ENCODE measurements at regions not wholly inside any gene's neighbourhood (a gene's known extent, or its start where the extent isn't known, plus 50 kb on each side); places are given as distances from the start of the nearest gene placed in this dataset.
"Not testable (repeated sequence)": the region's sequence is repeated elsewhere in the genome, so short reads cannot be mapped to it uniquely, and the experiment has no call there.

DNA sequence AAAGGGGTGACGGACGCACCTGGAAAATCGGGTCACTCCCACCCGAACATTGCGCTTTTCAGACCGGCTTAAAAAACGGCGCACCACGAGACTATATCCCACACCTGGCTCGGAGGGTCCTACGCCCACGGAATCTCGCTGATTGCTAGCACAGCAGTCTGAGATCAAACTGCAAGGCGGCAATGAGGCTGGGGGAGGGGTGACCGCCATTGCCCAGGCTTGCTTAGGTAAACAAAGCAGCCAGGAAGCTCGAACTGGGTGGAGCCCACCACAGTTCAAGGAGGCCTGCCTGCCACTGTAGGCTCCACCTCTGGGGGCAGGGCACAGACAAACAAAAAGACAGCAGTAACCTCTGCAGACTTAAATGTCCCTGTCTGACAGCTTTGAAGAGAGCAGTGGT is 342.0 kb upstream of the PKN2 start:
- not testable (repeated sequence) for DNase-seq (ENCODE audit: low read depth)

DNA sequence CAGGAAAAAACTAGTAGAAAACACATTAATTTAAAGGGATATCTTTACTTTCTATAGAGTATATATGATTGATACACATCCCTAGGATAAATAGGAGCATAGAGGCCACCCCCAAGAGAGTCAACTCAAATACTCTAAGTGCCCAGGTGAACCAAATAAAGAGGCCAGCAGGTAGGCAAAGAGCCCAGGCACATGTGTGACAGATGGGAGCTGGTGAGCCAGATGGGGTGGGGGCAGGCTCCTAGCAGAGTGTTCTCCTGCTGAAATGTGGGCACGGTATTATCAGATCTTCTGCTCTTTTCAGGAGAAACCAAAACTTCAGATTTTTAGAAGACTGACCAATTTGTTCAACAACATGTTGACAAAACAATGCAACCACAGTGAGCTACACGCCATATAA is 333.4 kb upstream of the PKN2 start:
- no peak for DNase-seq (ENCODE audit: low read depth)

DNA sequence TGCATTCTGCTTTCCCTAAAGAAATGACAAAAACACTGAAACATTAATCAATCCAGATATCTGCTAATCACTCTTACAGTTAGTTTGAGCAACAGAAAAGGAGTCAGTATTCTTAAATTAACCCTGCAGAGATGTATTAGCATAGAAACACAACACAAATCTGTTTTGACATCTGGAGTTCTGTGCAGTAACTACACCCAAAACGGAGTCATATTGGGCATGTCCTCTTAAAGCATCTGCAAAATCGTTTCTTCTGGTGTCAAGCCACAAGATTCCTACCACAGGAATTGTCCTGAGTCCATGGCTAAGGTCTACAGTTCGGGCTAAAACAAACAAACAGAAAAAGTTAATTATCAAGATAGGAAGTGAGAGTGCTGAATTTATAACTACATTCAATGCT is 332.1 kb upstream of the PKN2 start:
- no peak for DNase-seq (ENCODE audit: low read depth)

DNA sequence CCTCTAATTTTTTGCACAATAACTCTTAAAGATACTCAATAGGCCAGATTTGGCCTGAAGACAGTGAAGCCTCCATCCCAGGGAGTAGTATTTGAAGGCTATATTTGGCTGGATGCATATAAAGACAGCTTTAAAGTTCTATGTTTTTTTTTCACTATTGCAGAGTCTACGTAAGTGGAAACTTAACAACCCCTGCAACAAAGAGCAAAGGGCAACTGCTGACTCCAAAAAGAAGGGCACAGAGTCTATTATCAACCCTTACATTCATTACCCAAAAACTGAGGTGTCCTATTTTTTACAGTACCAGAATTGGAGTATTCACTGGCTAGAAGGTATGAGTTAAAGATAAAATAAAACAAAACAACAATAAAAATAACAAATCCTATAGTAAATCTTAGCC is 329.8 kb upstream of the PKN2 start:
- no peak for DNase-seq (ENCODE audit: low read depth)

DNA sequence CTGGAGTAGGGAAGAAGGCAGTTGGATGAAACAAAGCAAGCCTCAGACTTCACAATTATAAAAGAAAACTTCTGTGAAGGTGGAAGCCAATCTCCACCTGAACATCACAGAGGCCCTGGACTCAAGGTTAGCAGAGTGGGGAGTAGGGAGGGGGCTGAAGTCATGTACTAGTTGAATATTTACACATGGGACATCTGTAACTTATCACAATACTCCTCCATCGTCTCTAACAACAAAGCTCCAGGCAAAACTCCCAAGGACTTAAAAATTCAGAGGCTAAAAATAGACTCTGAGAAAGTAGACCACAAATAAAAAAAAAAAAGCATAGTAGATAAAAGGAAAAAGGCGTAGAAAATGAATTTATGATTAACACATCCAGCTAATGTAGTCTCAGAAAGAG is 326.3 kb upstream of the PKN2 start:
- no peak for DNase-seq (ENCODE audit: low read depth)

DNA sequence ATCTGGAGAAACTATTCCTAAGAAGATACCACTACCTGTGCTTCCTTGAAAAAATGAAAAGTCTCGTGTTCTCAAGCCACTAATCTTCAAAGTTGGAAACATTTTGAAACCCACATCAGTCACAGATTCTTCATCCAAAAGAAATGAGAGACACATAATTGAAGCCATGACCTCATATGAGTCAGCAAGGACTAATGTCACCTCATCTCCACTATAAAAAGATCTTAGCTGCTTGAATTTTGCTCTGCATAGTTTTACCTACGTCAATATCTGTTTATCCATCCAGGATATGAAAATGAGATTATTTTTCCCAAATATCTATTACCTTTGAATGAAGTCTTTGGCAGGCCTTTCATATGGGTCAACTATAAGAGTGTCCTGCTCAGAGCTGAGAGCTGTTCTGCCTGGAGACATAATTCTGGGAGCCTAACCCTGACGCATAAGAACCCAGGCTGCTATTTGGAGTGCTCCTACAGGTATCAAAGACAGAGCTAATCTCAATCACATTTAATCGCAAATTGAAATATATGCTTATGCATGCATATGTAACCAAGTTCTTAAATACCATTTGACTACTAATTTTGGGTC is 312.5 kb upstream of the PKN2 start:
- DNase-seq (ENCODE audit: low read depth): no peak

DNA sequence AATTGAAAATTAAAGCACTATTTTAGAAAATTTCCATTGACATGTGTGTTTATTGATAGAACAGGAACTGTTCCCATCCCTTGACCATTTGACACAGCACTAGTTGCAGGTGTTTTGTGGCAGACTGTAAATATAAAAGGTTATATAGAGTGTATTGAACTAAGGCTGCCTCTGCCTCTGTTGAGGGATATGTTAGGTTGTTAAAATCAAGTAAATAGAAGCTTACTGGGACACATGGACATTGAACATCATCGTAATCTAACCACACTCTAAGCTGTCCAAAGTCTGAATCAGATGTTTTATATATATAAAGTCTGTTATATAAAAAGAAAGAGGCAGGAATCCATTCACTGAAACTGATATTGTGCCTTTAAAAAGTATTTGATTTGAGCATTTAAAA is 308.1 kb upstream of the PKN2 start:
- no peak for DNase-seq (ENCODE audit: low read depth)

DNA sequence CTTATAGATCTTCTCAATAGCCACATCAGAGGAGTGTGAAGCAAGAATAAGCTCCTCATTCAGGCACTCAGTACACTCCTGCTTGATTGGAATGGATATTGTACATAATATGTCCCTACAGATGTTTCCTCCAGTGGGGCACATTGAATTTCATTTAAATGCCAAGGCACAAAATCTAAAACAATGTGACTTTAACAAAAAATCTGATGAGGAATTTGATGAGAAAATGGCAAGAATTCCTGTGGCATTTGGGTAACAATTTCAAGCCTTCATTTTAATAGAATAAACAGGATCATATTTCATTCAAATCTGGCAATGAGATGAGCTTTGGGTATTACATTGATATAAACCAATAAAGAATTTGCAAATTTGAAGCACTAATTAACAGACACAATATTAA is 307.7 kb upstream of the PKN2 start:
- no peak for DNase-seq (ENCODE audit: low read depth)

DNA sequence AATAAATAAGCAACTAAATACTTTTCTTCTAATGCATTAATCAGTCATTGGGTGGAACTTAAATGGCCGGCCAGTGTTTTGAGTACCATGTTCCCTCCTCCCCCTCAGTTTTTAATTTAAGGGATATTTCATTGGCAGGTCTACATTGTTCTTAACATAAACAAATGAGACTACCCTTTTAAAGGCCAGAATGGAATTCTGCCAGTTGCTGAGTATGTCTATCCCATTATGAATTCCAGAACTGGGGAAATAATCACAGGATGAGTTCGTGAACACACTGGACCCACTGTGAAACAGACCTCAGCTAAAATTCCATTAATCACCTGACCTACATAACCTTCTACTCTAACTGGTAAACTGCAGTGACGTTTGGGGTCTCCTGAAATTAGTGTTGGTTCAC is 305.5 kb upstream of the PKN2 start:
- DNase-seq (ENCODE audit: low read depth): no peak

DNA sequence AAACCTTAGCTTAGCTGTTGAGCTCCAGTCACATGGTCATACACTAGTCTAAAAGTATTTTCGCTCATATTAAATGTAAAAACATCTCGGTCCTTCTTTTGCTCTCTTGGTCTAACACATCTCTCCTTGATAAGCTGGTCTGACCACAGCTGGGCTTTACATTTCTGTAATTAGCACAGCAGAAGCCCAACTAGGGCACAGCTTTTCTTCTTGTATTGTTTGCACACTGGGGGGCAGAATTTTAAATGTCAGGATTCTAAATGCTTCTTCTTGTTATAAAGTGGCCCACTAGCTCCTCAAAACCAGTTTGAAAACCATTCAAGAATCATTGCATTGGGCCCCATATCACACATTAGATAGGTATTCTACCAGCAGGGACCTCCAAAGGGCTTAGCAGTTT is 289.1 kb upstream of the PKN2 start:
- DNase-seq (ENCODE audit: low read depth): no peak

DNA sequence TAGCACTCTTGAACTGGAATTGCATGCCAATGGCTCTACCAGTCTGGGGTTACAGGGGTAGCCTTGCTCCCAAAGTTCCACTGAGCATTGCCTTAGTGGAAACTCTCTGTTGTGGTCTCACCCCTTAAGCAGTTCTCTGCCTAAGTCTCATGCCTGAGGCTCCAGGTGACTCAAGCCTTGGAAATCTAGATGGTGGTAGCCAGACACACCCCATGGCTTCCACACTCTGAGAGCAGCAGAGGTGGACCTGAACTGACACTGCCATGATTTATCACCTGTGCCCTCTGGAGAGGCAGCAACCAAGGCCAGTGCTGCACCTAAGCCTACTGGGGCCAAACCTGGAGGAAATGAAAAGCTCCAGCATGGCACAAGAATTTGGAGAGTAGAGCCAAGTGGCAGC is 285.7 kb upstream of the PKN2 start:
- no peak for DNase-seq (ENCODE audit: low read depth)

DNA sequence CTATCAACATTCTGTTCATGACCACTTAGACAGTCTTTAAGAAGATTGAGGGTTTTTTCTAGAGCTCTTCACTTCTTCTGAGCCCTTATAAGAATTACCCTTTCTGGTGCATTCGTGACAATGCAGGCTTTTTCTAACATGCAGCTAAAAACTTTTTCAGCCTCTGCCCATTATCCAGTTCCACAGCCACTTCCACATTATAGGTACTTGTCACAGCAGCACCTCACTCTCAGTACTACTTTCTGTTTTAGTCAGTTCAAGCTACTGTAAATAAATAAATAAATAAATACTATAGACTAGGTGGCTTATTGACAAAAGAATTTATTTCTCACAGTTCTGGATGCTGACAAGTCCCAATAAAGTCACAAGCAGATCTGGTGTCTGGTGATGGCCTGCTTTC is 284.4 kb upstream of the PKN2 start:
- no peak for DNase-seq (ENCODE audit: low read depth)

DNA sequence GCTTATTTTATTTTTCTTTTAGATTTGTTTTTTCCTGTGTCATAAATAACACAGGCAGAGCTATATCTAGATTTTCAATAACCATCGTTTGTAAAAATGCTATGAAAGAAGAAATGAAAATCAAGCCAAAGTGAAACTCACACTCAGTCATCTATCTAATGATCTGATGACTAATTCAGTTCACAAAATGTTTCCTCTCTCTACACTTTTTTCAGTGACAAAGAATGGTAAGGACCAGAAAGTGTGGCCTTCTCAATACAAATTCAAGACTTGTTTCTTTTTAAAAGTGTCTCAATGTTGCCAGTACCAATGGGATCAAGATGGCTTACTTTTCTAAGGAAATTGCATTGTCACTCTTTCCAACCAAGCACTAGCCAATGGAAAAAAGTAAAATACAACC is 282.8 kb upstream of the PKN2 start:
- DNase-seq (ENCODE audit: low read depth): no peak

DNA sequence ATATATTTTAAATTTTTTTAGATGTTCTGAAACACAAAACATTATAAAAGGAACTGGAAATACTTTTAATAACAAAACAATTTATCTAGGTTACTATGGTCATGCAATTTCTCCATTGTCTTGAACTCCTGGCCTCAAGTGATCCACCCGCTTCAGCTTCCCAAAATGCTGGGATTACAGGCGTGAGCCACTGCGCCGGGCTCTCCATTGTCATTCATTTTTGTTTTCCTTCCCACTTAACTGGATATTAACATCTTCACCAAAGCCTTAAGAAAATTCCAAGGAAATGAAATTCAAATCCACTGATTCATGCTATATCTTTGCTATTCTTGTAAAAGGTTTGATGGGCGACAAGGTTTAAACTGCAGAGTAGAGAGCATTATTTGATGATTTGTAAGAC is 279.5 kb upstream of the PKN2 start:
- DNase-seq (ENCODE audit: low read depth): no peak

DNA sequence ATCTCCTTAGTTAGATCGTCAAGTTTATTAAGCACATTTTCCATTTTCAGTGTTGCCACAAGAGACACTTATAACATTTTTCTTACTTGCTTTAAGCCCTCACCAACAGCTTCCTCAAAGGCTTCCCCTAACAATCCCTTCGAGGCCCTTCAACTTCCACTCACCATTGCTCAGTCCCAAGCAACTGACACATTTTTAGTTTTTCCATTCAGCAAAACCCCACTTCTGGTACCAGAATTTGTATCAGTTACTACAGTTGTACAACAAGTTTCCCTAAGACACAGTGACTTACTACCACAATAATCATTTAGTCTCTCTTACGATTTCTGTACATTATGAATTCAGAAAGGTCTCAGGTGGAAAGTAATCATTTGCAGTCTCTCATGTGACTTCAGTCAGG is 276.8 kb upstream of the PKN2 start:
- DNase-seq (ENCODE audit: low read depth): no peak

DNA sequence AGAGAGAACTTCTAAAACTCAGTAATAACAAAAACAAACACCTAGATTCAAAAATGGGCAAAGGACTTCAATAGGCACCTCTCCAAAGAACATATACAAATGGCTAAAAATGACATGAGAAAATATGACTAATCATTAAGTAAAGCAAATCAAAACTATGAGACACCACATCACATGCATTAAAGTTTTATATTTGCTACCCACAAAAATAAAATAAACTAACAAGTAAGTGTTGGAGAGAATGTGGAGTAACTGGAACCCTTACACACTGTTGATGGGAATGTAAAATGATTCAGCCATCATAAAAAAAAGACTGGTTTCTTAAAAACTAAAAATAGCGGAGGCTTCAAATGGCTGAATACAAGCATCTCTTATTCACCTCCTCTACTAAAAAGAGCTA is 262.1 kb upstream of the PKN2 start:
- no peak for DNase-seq (ENCODE audit: low read depth)

DNA sequence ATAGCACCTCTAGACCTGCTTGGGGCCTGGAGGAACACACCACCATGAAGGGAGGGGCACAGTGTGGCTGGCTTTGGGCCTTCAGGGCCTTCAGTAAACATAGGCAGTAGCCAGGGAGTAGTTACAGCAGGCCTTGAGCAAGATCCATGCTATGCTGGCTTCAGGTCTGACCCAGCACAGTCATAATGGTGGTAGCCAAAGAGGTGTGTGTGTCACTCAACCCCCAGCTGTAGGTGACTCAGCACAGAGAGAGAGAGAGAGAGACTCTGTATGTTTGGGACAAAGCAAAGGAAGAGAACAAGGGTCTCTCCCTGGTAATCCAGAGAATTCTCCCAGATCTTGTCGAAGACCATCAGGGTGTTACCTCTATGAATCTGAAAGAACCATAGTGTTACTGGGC is 250.5 kb upstream of the PKN2 start:
- DNase-seq (ENCODE audit: low read depth): no peak

DNA sequence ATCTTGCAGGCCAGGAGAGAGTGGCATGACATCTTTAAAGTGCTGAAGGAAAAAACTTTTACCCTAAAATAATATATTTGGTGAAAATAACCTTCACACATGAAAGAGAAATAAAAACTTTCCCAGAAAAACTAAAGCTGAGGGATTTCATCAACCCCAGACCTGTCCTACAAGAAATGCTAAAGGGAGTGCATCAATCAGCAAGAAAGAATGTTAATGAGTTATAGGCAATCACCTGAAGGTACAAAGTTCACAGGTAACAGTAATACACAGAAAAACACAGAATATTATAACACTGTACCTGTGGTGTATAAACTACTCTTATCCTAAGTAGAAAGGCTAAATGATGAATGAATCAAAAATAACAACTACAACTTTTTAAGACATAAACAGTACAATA is 249.2 kb upstream of the PKN2 start:
- no peak for DNase-seq (ENCODE audit: low read depth)

DNA sequence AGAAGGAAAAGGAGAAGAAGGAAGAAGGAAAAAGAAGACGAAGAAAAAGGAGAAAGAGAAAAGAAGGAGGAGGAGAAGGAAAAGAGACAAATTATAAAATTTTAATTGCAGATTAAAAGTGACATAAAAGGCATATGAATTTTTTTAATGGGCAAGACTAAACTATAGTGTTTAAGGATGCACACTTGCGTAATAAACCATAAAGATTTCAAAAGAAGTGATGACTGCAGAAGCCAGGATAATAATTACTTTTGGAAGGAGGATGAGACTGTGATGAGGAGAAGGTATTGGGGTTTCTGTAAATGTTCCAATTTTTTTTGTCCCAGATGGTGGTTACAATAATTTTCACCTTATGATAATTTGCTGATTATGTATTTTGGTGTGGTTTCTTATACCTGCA is 243.1 kb upstream of the PKN2 start:
- DNase-seq (ENCODE audit: low read depth): no peak

DNA sequence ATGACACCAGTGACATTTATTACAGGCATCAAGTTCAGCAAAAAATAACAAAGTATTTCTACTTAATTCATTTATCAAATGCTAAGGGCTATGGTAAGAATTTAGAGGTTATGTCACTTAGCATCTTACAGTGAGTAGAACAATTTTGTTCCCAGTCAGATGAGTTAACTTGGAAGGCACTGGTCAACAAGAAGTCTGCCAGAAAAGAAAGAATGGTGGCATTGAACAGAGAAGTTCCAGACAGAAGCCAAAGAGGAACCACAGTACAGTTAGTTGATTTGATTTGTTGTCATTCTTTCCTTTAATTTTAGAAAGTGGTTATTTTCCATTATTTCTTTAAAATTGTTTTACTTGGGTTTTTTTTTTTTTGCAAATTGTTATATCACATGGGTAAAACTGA is 232.2 kb upstream of the PKN2 start:
- no peak for DNase-seq (ENCODE audit: low read depth)

DNA sequence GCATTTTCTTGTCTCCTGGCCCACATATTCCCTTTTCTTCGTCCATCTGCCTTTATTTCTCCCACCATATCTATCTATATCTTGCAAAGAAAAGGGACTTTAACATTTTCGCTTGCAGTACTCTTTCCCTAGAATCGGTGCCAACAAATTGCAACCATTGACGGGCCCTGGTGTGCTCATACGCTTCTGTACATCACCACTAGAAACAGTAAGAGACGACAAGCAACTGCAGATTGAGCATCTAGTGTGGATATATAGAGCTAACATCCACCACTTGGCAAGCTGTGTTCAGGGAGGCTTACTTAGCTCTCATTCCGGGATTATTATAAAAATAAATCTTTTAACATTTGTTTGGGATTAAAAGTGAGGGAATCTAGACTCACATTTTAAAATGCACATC is 230.8 kb upstream of the PKN2 start:
- DNase-seq (ENCODE audit: low read depth): no peak

DNA sequence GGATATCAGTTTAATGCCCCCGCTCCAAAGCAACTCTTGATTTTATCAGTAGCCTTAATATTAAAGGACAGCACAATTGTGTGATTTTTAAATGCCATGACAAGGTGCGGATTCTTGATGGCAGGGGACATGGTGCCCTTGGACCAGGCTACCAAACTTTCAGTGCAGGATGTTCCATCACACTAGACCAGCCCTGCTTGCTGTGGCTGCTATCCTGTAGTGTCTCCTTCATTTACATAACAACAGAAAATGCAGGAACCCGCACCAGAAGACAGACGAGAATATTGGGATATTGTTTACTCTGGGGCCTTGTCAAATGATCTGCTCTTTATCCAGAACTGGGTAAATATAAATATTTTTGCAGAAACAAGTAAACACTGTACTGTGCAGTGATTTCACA is 229.3 kb upstream of the PKN2 start:
- DNase-seq (ENCODE audit: low read depth): no peak

DNA sequence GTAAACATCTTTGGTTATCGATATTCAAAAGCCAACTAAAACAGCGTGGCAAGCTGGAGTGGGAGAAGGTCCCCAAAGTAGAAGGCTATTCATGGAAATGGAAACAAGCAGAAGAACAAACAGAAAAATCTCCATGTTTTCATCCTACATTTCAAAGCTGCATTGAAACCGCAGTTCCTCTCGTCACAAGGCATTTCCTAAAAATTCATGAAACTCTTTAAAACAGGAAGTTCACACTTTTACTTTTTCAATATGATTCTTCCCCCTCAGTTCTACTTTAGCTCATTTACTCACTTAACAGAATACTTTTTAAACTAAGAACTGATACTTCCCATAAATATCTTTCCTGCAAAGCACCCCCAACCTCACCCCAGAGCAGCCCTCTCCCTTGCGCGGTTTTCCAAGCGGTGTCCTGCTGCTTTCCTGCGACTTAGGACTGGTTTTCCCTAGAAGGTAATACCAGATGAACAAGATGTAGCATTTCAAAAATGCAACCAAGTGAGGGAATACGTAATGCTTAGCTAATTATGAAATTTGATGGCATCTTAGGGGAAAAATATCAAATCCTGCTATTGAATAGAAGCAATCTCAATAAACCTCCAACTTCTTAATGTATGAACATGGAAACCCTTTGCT is 228.3 kb upstream of the PKN2 start:
- no peak for DNase-seq (ENCODE audit: low read depth)

DNA sequence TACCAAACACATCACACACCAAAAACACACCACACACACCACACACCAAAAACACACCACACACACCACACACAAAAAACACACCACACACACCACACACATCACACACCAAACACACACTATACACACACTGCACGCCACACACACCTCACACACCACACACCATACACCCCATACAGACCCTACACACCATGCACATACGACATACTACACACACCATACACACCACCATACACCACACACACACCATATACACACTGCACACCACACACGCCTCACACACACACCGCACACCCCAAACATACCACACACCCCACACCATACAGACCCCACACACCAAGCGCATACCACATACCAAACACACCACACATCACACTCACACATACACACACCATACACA is 226.9 kb upstream of the PKN2 start:
- no peak for DNase-seq (ENCODE audit: low read depth)
